Femur (tissue), 1 donor: ENCODE measurements at regions not wholly inside any gene's neighbourhood (a gene's known extent, or its start where the extent isn't known, plus 50 kb on each side); places are given as distances from the start of the nearest gene placed in this dataset.
A peak's percentile ranks its signal among the peaks of the same experiment; 100 is the strongest.
"Not testable (repeated sequence)": the region's sequence is repeated elsewhere in the genome, so short reads cannot be mapped to it uniquely, and the experiment has no call there.

ENCODE experiments used
- DNase-seq: peaks from one replicate; pipeline ENCODE4 v3.0.0-alpha.2; 2017

DNA sequence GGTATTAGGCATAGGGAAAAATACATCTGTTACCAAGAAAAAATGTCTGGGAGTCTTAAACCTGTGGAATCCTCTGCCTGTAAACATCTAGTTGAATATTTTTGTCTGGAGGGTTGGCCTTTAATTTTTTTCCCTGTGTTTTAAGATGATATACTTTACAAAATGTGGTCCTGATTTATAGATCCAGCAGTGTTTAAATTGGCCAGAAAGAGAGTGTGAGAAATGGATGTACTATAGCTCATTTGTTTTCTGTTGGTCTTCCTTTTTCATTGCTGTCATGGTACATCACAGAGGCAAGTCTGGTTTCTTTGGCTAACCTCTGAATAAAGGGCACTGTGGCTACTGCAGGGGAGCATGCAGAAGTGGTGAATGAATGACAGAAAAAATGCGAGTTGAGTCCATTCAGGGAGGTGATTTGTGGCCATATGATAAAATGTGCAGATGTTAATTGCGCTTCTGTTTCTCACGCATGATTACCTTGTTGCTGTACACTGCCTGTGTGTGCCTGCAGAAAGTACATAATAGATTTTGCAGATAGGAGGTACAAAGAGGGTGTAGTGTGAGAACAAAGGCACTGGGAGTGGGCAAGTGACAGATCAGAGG lies 150.0 kb downstream of the NFKBIZ start:
- no peak for DNase-seq

- no peak for DNase-seq
Observed at GRCh38 chr3:102000620-102001209, 151.4 kb downstream of the NFKBIZ start.

- DNase-seq = no peak
Observed at GRCh38 chr3:102002056-102002455, 152.7 kb downstream of the NFKBIZ start.

DNA sequence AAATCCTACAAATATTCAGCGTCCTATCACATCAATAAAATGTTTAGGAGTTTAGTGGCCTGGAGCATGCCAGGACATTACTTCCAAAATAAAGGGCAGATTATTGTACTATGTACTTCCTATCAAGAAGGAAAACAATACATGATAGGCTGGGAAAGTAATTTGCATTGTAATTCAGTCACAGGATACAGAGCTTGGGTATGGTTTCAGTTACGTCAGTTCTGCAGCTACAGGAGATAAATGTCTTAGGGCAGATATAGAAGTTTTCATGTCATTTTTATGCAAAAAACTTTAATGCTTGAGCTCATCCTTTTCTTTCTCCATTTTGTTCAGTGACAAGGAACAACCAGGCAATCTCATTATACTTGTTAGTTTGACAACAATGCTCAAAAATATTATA lies 155.2 kb downstream of the NFKBIZ start:
- DNase-seq = no peak

GRCh38 chr3:102005551-102005950 lies 156.2 kb downstream of the NFKBIZ start:
- DNase-seq = no peak

GRCh38 chr3:102006812-102007485 lies 157.6 kb downstream of the NFKBIZ start:
- peak; percentile 39 for DNase-seq

DNA sequence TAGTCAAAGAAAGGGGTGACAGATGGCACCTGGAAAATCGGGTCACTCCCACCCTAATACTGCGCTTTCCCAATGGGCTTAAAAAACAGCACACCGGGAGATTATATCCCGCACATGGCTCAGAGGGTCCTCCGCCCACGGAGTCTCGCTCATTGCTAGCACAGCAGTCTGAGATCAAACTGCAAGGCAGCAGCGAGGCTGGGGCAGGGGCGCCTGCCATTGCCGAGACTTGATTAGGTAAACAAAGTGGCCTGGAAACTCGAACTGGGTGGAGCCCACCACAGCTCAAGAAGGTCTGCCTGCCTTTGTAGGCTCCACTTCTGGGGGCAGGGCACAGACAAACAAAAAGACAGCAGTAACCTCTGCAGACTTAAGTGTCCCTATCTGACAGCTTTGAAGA lies 159.1 kb downstream of the NFKBIZ start:
- not testable (repeated sequence) for DNase-seq

DNA sequence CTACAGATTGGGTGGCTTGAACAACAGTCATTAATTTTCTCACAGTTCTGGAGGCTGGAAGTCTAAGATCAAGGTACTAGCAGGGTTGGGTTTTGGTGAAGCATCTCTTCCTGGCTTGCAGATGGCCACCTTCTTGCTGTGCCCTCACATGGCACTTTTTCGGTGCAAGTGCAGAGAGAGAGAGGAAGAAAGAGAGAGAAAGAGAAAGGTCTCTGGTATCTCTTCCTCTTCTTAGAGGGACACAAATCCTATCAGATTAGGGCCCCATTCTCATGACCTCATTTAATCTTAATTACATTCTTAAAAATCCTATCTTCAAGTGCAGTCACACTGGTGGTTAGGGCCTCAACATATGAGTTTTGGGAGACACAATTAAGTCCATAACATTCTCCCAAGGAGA lies 167.1 kb downstream of the NFKBIZ start:
- no peak for DNase-seq

GRCh38 chr3:102017784-102018183 lies 168.5 kb downstream of the NFKBIZ start:
- DNase-seq = no peak

GRCh38 chr3:102018551-102018950 lies 169.2 kb downstream of the NFKBIZ start:
- DNase-seq = peak; percentile 21

GRCh38 chr3:102020735-102021134 lies 171.4 kb downstream of the NFKBIZ start:
- no peak for DNase-seq

DNA sequence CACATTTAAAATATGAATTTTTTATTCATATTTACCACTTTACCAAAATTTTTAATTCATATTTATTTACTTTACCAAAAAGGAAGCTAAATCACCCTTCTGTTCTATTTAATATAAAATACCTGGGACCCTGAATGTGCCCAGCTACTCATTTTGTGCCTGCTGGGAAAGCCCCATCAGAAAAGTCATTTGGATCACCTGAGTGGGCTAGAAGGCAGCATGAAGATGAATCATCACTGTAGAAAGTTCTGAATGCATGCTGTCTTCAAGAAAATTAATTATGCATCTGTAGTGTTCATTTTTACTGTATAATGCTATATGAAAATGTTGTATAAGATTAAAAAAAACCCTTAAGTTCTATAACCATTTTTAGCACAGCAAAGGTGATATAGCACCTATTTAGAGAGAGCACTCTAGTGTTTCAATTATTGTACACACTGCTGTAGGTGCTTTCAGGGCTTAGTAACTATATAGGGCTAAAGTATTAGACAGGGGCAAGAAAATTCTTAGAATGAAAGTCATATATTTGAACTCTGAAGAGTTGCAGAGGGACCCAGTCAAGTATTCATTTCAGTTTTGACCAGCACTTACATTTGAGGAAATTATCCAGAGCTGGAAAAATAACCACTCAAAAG lies 175.1 kb downstream of the NFKBIZ start:
- no peak for DNase-seq

- no peak for DNase-seq
Observed at GRCh38 chr3:102025606-102026270, 176.4 kb downstream of the NFKBIZ start.

GRCh38 chr3:102026656-102027055 lies 177.3 kb downstream of the NFKBIZ start:
- no peak for DNase-seq

DNA sequence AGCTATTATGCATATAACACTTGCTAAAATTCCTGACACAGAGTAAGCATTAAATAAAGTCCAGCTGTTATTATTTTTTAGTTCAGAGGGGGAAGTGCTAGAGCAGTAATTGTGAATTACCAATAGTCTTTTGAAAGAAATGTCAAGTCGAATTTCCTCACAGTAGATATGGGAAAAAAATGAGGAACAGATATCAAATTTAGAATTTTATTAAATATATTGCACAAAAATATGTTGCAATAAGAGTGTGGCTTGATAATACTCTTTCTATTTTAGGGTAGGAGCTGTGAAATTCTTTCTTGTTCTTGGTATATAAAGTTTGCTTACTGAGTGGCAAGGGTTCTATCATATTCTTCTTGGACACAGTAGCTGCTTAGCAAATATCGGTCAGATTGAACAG lies 181.3 kb downstream of the NFKBIZ start:
- DNase-seq = no peak

DNA sequence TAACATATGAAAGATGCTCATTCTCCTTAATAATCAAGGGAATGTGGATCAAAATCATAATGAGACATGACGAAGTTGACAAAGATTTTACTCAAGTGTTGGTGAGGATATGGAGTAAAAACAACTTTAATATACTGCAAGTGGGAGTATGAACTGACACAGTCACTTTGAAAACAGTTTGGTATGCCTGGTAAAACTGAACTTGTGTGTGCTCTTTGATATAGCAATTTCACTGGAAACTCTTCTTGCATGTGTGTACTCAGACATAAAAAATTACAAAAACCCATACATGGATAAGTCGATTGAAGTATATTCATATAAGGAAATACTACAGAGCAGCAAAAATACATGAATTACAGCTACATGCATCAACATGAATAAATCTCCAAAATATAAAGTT lies 182.5 kb downstream of the NFKBIZ start:
- no peak for DNase-seq

- DNase-seq = no peak
Observed at GRCh38 chr3:102032491-102033383, 183.4 kb downstream of the NFKBIZ start.

DNA sequence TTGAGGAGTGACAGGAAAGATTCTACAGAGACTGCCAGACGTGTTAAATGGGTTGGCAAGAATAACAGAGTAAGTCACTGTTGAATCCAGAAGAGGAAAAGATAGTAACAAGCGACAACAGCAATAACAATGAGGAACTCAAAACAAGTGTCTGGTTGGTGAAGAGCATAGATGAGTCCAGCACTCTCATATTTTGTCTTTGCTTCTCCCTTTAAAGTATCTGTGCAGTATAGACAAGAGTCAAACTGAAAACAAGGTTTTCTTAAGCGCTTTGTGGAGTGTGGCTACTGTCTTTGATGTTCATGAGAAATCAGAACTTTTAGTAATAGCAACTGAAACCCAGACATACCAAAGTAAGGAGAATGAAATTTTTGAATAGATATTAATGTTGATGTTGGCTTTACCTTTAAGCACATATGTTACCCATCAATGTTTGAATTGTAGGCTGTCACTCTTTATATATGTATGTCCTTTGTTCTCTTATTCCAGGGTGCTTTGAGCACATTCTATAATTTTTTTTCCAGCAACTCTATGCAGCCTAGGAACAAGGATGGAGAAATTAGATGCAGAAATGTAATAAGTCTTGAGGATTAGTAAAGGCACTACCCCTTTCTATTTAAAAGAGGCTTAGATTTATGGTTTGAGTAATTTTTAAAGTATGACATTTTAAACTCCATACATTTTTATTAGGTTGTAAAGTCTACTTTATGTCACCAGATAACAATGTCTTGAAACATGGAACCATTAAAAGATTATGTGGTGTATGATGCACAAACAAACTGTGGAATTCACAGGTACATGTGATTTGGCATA lies 185.5 kb downstream of the NFKBIZ start:
- no peak for DNase-seq

DNA sequence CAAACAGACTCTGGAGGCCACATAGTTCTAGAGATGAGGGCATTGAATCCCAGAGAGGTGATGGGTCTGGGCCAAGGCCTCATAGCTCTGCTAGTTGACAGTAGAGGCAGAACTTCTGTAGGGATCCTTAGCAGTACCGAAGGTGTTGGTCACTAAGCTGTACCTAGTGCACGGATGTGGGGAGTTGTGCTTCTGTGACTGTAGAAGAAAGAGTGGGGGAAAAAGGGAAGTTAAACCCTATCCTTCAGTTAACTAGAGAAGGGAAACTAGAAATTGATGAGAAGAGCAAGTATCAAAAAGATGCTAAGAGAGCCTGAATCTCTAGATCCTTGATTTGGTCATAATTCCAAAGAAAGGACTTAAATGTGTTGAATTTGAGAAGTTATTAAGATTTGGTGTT lies 186.7 kb downstream of the NFKBIZ start:
- no peak for DNase-seq

DNA sequence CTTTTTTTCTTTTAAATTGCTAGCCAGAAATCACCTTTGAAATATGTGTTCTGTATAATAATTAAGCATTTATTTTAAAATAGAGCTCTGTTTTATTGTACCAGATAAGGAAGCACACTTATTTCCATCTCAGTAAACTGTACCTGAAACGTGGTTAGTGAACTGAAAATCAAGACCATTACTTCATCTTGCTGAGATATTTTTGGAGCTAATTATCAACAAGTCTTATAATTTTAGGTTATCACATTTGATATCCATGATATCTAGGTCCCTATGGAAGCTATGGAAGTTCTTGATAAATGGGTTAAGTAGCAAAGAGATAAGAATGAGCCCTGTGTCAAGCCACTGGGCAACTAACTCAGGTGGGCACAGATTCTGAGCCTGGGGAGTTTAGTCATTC lies 187.2 kb downstream of the NFKBIZ start:
- no peak for DNase-seq

DNA sequence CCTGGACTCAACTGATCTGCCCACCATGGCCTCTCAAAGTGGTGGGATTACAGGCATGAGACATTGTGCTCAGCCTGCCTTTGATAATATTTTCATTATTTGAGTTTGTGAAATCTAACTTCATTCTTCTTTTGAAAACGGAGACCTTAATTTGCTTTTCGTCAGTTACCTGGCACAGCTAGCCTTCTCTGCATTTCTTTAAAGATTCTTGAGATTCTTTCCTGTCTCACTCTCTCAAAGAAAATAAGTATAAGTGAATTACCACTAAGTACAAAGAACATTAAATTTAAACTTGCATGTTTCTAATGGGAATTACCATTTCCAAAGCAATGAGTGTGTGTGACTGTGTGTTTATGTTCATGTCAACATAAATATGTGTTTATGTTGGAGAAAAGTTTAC lies 187.9 kb downstream of the NFKBIZ start:
- no peak for DNase-seq

DNA sequence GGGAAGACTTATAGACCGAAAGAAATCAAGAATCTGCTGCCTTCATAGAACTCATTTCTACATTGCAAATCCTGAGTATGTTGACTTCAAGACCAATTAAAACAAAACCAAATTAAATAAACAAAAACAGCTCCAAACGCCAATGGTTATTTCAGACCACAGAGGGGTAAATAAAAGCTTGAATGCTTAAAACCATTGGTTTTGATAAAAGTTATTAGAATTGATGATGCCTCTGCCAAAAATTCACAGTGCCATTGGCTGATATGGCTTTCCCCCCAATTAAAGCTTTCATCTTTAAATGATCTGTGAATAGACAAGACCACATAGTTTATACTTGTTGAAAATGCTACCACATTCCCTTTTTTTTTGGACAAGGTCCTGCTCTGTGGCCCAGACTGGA lies 188.5 kb downstream of the NFKBIZ start:
- DNase-seq = no peak
